KMS-11 (cell line): ENCODE measurements at regions not wholly inside any gene's neighbourhood (a gene's known extent, or its start where the extent isn't known, plus 50 kb on each side); places are given as distances from the start of the nearest gene placed in this dataset.

Source experiments
- H2AFZ ChIP-seq: fragments of 200-600 bp; sonication (generic); 2 replicates; pipeline ENCODE4 v1.6.1; 2016; ENCODE audit warnings: antibody characterized with exemption, mixed run types, low read depth
- H3K27ac ChIP-seq: fragments of 200-600 bp; sonication (generic); 2 replicates; pipeline ENCODE4 v1.6.1; 2016; ENCODE audit warnings: mild to moderate bottlenecking, mixed run types
- H3K27me3 ChIP-seq: fragments of 200-600 bp; sonication (generic); 2 replicates; pipeline ENCODE4 v1.6.1; 2017; ENCODE audit warnings: mild to moderate bottlenecking, low read depth, mixed run types, moderate library complexity; ENCODE audit not compliant: insufficient read depth
- H3K36me3 ChIP-seq: fragments of 200-600 bp; sonication (generic); 2 replicates; pipeline ENCODE4 v1.6.1; 2017; ENCODE audit warnings: mild to moderate bottlenecking, mixed run types; ENCODE audit not compliant: insufficient read depth
- H3K4me1 ChIP-seq: fragments of 200-600 bp; sonication (generic); 2 replicates; pipeline ENCODE4 v1.6.1; 2016; ENCODE audit warnings: mild to moderate bottlenecking, low read depth, mixed run types; ENCODE audit not compliant: poor library complexity, severe bottlenecking
- H3K4me2 ChIP-seq: fragments of 200-600 bp; sonication (generic); 2 replicates; pipeline ENCODE4 v1.7.0; 2016; ENCODE audit warnings: mild to moderate bottlenecking, mixed run types
- H3K4me3 ChIP-seq: fragments of 200-600 bp; sonication (generic); IDR thresholded peaks from 2 replicates; pipeline ENCODE4 v1.6.1; 2017; ENCODE audit warnings: low read depth, low read length, mixed read lengths; ENCODE audit not compliant: insufficient read depth
- H3K79me2 ChIP-seq: fragments of 200-600 bp; sonication (generic); 2 replicates; pipeline ENCODE4 v1.6.1; 2016; ENCODE audit warnings: low read depth, mixed run types; ENCODE audit not compliant: insufficient read depth
- H3K9ac ChIP-seq: fragments of 200-600 bp; sonication (generic); 2 replicates; pipeline ENCODE4 v1.6.1; 2016; ENCODE audit warnings: mild to moderate bottlenecking, mixed run types
- H4K20me1 ChIP-seq: fragments of 200-600 bp; sonication (generic); 2 replicates; pipeline ENCODE4 v1.6.1; 2016; ENCODE audit warnings: mild to moderate bottlenecking, mixed run types; ENCODE audit not compliant: insufficient read depth
- CTCF ChIP-seq: fragments of 200-600 bp; sonication (generic); conservative IDR thresholded peaks from 2 replicates; pipeline ENCODE4 v1.6.1; 2017; ENCODE audit warnings: low read depth, mild to moderate bottlenecking, antibody characterized with exemption, low read length, moderate library complexity, mixed read lengths

GRCh38 chr16:86657972-86658371, 79.6 kb downstream of the FOXL1 start:
- Histone ChIP-seq H3K27ac (no peak overlapping the region), H3K36me3 (no peaks in the 10 kb centered on the region), H4K20me1 (no peaks in the 10 kb centered on the region), H3K4me1 (no peaks in the 10 kb centered on the region), H3K27me3 (no peaks in the 10 kb centered on the region), H2AFZ (no peak overlapping the region), H3K9ac (no peak overlapping the region), H3K79me2 (no peaks in the 10 kb centered on the region), H3K4me2 (no peak overlapping the region), H3K4me3 (no peak overlapping the region)
- TF ChIP-seq CTCF: no peak

- H4K20me1 ChIP-seq: no peaks in the 10 kb centered on the region
These were observed 82.3 kb downstream of the FOXL1 start for GRCh38 chr16:86660623-86661022.

GRCh38 chr16:86661706-86662105, 83.4 kb downstream of the FOXL1 start:
- Histone ChIP-seq H3K4me1 (peaks cover 14% of the 10 kb centered on the region), H3K27me3 (no peaks in the 10 kb centered on the region), H4K20me1 (no peaks in the 10 kb centered on the region), H3K36me3 (no peaks in the 10 kb centered on the region), H2AFZ (no peak overlapping the region), H3K27ac (no peak overlapping the region), H3K79me2 (no peaks in the 10 kb centered on the region), H3K4me2 (no peak overlapping the region), H3K9ac (no peak overlapping the region), H3K4me3 (no peak overlapping the region)
- TF ChIP-seq CTCF: no peak

More at GRCh38 chr16:86660623-86661022, 82.3 kb downstream of the FOXL1 start:
- H3K79me2 ChIP-seq: no peaks in the 10 kb centered on the region
- no peak overlapping the region for H3K9ac ChIP-seq
- H3K4me3 ChIP-seq: no peak overlapping the region
- H3K36me3 ChIP-seq: no peaks in the 10 kb centered on the region
- H2AFZ ChIP-seq: no peak overlapping the region
- H3K27ac ChIP-seq: no peak overlapping the region
- H3K4me2 ChIP-seq: no peak overlapping the region
- no peak for TF ChIP-seq CTCF
- no peaks in the 10 kb centered on the region for H3K27me3 ChIP-seq
- H3K4me1 ChIP-seq: peaks cover 14% of the 10 kb centered on the region

GRCh38 chr16:86662195-86662594, 83.8 kb downstream of the FOXL1 start:
- no peak overlapping the region for H3K4me3 ChIP-seq
- no peak overlapping the region for H3K27ac ChIP-seq
- no peaks in the 10 kb centered on the region for H3K36me3 ChIP-seq
- H3K27me3 ChIP-seq: no peaks in the 10 kb centered on the region
- H3K79me2 ChIP-seq: no peaks in the 10 kb centered on the region
- no peak for TF ChIP-seq CTCF
- no peaks in the 10 kb centered on the region for H4K20me1 ChIP-seq
- no peak overlapping the region for H2AFZ ChIP-seq
- no peak overlapping the region for H3K9ac ChIP-seq
- no peak overlapping the region for H3K4me2 ChIP-seq
- H3K4me1 ChIP-seq: peaks cover 14% of the 10 kb centered on the region

GRCh38 chr16:86662740-86663139, 84.4 kb downstream of the FOXL1 start:
- Histone ChIP-seq H3K9ac (no peak overlapping the region), H3K4me1 (peaks cover 14% of the 10 kb centered on the region), H4K20me1 (no peaks in the 10 kb centered on the region), H3K4me2 (no peak overlapping the region), H3K27me3 (no peaks in the 10 kb centered on the region), H3K4me3 (no peak overlapping the region), H3K27ac (no peak overlapping the region), H3K79me2 (no peaks in the 10 kb centered on the region), H2AFZ (no peak overlapping the region), H3K36me3 (no peaks in the 10 kb centered on the region)
- no peak for TF ChIP-seq CTCF
